ENCODE measurements at regions not wholly inside any gene's neighbourhood (a gene's known extent, or its start where the extent isn't known, plus 50 kb on each side); places are given as distances from the start of the nearest gene placed in this dataset.

DNA sequence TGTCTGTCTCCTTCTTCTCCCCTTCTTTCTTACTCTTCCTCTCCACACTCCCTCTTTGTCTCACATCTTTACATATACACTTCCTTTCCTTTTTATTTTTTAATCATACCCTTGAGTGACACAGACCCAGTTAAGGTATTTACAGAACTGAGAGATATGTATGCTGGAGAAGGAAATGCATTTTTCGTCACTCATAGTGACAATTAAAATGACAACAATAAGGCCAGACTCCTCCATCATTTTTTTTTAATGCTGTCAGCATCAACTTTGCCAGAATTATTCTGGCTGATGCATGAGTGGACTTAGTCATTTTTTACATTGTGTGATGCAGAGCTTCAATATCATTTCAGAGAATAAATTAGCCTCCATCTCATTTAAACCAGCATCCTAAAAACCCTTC is 272.9 kb downstream of the TMEM38B start:
- TF ChIP-seq CTCF (IDR thresholded peaks at IDR 0.05; ENCODE audit: control extremely low read depth in 1 of 3, insufficient read depth in 1 of 3, low read depth in 1 of 3, low read length in 3 of 3), result no peak
- no peak for TF ChIP-seq KDM1A (IDR thresholded peaks at IDR 0.05; ENCODE audit: borderline replicate concordance, low read length)
- no peak for TF ChIP-seq EP300 (IDR thresholded peaks at IDR 0.05; ENCODE audit: borderline replicate concordance in 1 of 2, low read depth in 2 of 2, low read length in 2 of 2)
- no peak for TF ChIP-seq POLR2A (IDR thresholded peaks at IDR 0.05; ENCODE audit: control extremely low read depth in 1 of 2, low read depth in 2 of 2, low read length in 2 of 2)
- no peak for TF ChIP-seq SP1 (IDR thresholded peaks at IDR 0.05; ENCODE audit: low read depth, low read length)
- TF ChIP-seq MAFK (IDR thresholded peaks at IDR 0.05; ENCODE audit: low read depth, low read length), result no peak
- TF ChIP-seq RNF2 (IDR thresholded peaks at IDR 0.05; ENCODE audit: borderline replicate concordance, low read depth, low read length, missing control alignments, poor library complexity, severe bottlenecking), result no peak
- no peak for TF ChIP-seq CEBPB (IDR thresholded peaks at IDR 0.05; ENCODE audit: low read depth, low read length)
- TF ChIP-seq EGR1 (IDR thresholded peaks at IDR 0.05; ENCODE audit: borderline replicate concordance, low read depth, low read length), result no peak
- no peak for TF ChIP-seq GABPA (IDR thresholded peaks at IDR 0.05; ENCODE audit: borderline replicate concordance, insufficient read depth, low read length)
- no peak for TF ChIP-seq TAF1 (IDR thresholded peaks at IDR 0.05; ENCODE audit: low read depth, low read length)
- no peak for TF ChIP-seq ASH2L (IDR thresholded peaks at IDR 0.05; ENCODE audit: low read length)
- TF ChIP-seq SIRT6 (IDR thresholded peaks at IDR 0.05; ENCODE audit: low read length), result no peak
- no peak for TF ChIP-seq SIX5 (IDR thresholded peaks at IDR 0.05; ENCODE audit: low read depth, low read length)

All from H1 (cell line).